GM19455 (cell line): ENCODE measurements at regions not wholly inside any gene's neighbourhood (a gene's known extent, or its start where the extent isn't known, plus 50 kb on each side); places are given as distances from the start of the nearest gene placed in this dataset.
"Not testable (repeated sequence)": the region's sequence is repeated elsewhere in the genome, so short reads cannot be mapped to it uniquely, and the experiment has no call there.

Source experiments
- ATAC-seq: cut with Tn5 transposase; IDR thresholded peaks from one replicate; pipeline ENCODE4 v1.9.1; 2021; ENCODE audit not compliant: unreplicated experiment

- ATAC-seq, result no peak
These were observed 231.9 kb upstream of the FN1 start for GRCh38 chr2:215667585-215668377.

DNA sequence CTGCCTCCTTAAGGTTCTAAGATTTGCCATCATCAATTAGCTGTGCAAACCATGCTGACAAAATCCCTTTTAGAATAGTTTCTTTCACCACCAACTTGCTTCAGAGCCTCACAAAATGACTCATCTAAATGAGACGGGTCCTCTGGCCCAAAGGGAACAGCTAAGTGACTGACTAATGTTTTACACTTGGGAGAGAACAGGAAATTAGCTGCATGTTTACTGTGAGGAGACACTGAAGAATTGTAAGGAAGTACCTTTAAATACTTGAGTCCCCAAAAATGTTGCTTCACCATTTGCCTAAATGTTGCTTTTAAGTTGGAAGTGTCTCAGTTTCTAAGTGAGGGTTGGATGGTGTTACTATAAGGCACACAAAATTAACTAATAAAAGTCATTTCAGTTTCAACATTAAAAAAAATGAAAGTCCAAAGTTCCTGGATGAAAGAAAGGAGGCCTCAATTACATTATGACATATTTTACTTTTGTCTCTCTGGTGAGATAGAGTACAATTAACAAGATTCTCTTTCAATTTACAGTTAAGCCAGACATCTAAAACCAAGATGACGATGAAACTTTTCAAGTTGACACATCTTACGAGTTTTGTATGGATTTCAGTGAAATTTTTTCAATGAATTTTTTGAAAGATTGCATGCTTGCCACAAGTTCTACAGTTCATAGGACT lies 229.1 kb upstream of the FN1 start:
- ATAC-seq, result no peak

GRCh38 chr2:215662715-215663114 lies 226.8 kb upstream of the FN1 start:
- no peak for ATAC-seq

GRCh38 chr2:215660687-215661086 lies 224.8 kb upstream of the FN1 start:
- no peak for ATAC-seq

- no peak for ATAC-seq
These were observed 223.8 kb upstream of the FN1 start for GRCh38 chr2:215659650-215660049.

DNA sequence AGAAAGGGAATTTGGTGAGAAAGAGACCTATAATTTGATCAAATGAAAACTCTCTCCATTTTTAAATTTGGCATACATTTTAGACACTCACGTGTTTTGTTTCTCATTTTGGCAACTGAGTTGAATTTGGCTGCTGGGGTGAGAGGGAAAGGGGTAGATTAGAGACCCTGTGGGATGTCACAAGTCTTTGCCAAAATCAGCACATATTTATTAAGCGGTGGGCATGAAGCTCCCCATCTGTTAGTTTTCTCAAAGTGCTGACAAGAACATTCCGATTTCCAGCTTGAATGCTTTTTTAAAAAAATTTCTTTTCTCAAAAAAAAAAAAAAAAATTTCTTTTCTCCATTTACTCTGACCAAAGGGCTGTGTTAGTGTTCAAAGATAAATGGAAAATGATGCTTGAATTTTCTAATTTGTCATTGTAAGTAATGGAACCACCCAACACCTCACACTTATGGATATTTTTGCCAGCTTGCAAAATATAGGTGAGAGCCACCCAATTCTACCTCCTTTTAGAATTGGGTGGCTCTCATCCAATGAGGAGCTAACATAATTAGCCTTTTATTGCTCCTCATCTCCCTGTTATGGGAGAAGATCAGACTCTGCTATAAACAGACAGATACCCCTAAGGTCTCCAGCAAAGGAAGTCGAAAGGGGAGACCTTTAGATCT lies 222.9 kb upstream of the FN1 start:
- no peak for ATAC-seq

- ATAC-seq, result no peak
These were observed 222.0 kb upstream of the FN1 start for GRCh38 chr2:215657844-215658243.

DNA sequence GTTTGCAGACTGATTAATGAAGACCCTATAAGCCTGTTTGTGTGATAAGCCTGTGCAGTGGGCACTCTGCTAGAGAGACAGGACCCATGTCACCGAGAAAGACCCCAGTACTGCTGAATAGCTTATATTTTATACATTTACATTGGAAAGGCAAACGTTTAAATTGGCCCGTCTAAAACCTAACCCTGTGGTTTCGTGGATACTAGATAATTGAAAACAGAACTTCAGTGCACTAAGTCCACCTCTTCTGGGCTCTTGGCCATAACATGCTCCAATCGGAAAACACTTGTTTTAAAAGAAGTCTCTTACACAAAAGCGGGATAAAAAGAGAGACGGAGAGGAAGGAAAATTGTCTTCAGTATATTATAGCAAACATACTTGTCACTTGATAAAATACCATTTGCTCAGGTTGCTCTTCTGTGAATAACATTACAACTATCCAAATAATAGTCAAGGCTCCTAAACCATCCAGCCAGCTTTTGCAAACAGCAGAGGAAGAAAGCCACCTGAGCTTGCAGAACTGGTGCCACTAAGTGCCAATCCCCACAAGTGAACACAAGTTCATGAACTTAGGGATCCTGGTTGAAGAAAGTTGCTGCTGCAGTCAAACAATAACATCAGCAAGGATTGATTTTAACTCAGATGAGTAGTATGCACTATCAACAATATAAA lies 218.4 kb upstream of the FN1 start:
- ATAC-seq, result no peak

- no peak for ATAC-seq
These were observed 217.6 kb upstream of the FN1 start for GRCh38 chr2:215653344-215654030.

DNA sequence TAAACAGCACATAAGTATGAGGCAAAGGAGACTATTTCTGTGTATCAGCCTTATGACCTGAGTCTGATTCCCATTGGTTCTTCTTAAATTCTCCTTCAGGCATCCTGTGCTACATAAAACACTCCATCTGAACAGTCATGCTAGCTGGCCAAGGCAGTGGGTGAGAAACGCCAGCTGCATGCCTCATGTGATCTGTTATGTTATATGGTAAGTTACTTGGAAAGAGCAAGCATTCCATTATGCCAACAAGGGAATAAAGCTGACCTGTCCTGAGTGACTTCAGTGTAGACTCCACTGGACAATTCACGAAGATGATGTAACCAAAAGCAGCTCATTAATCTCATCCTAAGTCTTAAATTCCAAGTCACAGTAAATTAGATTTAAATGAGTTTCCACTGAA lies 216.5 kb upstream of the FN1 start:
- ATAC-seq, result no peak

GRCh38 chr2:215651412-215651811 lies 215.5 kb upstream of the FN1 start:
- ATAC-seq, result no peak

DNA sequence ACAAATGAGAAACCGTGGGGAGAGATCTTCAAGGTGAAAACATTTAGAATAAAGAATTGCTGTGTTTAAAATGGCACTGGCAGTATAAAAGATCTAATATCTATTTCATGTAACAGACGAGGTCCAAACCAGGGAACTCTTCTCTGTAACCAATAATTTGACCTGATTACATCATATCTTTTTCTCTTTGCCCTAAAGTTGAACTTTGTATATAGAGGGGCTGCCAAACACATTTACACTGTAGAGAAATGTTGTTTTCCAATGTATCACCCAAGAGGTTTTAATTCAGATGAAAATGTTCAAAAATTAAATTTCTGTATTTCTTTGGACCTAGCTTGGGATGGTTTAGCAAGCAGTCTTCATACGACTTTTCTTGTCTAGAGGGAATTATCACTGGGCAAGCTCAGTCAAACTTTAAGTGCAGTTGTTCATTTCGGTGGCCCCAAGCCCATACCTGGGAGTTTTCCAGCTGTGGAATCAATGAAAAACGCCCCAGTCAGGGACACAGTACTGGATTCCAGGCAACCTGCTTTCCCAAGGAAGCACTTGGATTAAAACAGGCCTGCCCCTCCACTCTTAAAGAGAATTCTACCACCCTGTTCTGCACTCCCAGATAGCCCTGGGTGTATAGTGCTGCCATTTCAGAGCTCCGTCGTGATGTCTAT lies 208.5 kb upstream of the FN1 start:
- ATAC-seq, result no peak

GRCh38 chr2:215638687-215639086 lies 202.8 kb upstream of the FN1 start:
- ATAC-seq, result no peak

DNA sequence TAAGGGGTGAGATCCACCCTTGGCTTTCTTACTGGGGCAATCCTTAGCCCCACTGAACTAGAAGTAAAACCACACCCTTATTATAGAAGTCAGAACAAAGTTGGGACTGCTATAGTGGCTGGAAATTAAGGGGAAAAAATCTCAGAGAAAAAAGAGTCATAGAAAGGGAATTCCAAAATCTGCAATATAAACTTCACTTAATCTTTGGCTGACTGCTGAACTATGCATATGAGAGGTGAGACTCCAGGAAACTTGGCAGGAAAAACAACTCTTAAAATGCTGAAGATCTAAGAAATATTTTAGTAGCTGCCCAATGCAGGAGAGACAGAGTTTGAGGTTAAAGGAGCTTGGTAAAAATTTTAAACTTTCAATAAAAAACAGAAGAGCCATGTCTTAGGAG lies 201.8 kb upstream of the FN1 start:
- ATAC-seq, result no peak

DNA sequence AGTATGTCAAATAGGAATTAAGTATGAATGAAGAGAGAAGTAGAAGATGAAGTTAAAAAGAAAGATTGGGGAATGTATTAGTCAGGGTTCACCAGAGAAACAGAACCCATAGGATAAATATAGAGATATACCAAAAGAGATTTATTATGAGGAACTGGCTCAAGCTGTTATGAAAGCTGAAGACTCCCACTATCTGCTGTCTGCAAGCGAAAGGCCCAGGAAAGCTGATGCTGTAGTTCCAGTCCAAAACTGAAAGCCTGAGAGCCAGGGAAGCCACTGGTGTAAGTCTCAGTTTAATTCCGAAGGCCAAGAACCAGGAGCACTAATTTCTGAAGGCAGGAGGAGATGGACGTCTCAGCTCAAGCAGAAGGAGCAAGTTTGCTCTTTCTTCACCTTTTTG lies 200.9 kb upstream of the FN1 start:
- ATAC-seq, result no peak

DNA sequence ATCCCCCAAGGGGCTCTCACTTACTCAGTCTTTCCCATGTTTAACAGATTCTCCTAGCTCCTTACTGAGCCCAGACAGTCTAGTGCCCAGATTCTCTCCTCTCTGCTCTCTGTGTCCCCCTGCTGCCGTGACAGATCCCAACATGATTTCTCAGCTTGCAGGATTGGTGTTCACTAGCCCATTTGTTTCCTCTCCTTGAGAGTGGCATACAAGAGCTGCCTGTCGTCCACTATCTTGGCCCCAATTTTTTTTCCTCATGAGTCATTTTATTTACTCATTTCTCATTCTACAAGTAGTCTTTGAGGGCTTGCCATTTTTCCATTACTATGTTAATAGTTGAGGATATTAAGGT lies 199.9 kb upstream of the FN1 start:
- ATAC-seq, result no peak

DNA sequence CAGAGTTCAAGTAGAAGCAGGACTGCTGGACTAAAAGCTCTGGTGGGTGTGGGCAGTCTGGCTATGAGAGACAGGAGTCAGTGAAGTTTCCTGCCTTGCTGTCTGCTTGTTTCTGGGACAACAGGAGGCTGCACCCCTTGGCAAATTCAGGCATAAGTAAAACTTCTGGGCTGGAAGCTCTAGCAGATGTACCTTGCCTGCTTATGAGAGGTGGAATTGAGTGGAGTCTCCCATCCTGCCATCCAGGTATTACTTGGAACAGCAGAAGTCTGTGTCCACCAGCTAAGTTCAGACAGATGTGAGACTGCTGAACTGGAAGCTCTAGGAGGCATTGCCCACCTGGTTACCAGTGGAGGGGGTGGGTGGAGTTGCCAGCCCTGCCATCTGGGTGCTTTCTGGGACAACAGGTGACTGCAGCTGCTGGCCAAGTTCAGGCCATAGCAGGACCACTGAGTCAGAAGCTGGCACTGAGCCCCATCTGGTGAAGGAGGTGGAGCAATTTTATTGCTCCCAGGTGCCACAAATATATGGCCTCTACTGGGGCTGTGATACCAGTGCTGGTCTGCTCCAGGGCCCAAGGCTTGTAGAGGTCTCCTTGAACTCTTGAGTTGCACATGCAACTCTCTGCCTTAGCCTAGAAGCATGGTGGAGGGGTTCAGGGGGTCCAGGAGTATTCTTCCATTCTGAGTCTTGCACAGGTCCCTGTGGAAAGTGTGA lies 199.4 kb upstream of the FN1 start:
- no peak for ATAC-seq

DNA sequence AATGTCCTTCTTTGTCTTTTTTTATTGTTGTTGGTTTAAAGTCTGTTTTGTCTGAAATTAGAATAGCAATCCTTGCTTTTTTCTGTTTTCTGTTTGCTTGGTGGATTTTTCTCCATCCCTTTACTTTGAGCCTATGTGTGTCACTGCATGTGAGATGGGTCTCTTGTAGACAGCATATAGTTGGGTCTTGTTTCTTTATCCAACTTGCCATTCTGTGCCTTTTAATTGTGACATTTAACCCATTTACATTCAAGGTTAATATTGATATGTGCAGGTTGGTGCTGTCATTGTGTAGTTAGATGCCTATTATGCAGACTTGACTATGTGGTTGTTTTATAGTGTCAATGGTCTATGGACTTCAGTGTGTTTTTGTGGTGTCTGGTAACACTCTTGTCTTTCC lies 197.5 kb upstream of the FN1 start:
- no peak for ATAC-seq

DNA sequence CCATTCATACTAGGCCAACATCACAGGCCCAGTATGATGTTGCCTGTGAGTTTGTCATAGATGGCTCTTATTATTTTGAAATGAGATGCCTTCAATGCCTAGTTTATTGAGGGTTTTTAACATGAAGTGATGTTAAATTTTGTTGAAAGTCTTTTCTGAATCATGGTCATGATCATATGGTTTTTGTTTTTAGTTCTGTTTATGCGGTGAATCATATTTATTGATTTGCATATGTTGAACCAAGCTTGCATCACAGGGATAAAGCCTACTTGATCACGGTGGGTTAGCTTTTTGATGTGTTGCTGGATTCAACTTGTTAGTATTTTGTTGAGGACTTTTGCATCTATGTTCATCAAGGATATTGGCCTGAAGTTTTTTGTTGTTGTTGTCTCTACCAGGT lies 195.8 kb upstream of the FN1 start:
- no peak for ATAC-seq

GRCh38 chr2:215630796-215631195 lies 194.9 kb upstream of the FN1 start:
- ATAC-seq, result not testable (repeated sequence)
